LoVo (cell line): ENCODE measurements at regions not wholly inside any gene's neighbourhood (a gene's known extent, or its start where the extent isn't known, plus 50 kb on each side); places are given as distances from the start of the nearest gene placed in this dataset.

ENCODE experiments used
- DNase-seq: peaks from one replicate; pipeline ENCODE4 v3.0.0-alpha.2; 2016; ENCODE audit warnings: low spot score

DNA sequence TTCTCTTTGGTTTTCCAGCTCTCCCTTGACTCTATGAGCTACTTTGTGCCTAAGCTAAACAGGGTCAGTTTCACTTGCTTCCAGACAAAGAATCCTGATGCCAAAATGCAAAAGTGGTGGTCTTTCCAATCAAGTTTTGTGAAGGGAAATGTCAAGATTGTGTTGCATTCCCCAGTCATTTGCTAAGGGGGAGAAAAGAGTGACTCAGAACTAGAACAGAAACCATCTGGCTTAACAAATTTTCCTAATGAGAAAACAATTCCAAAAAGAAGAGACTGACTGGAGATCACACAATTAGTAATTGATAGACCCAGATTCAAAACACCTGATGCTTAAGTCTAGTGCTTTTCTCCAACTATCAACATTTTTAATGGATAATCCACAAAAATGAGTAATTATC is 235.1 kb upstream of the DIO2 start:
- DNase-seq = no peak

DNA sequence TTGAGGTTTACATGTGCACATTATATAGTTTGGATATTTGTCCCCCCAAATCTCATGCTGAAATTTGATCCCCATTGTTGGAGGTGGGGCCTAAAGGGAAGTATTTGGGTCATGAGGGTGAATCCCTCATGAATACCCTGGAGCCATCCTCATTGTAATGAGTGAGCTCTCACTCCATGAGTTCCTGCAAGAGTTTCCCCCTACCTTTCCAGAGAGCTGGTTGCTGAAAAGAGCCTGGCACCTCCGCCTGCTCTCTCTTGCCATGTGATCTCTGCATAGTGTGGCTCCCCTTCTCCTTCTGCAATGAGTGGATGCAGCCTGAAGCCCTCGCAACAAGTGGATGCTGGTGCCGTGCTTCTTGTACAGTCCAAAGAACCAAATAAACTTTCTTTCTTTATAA is 234.3 kb upstream of the DIO2 start:
- no peak for DNase-seq

DNA sequence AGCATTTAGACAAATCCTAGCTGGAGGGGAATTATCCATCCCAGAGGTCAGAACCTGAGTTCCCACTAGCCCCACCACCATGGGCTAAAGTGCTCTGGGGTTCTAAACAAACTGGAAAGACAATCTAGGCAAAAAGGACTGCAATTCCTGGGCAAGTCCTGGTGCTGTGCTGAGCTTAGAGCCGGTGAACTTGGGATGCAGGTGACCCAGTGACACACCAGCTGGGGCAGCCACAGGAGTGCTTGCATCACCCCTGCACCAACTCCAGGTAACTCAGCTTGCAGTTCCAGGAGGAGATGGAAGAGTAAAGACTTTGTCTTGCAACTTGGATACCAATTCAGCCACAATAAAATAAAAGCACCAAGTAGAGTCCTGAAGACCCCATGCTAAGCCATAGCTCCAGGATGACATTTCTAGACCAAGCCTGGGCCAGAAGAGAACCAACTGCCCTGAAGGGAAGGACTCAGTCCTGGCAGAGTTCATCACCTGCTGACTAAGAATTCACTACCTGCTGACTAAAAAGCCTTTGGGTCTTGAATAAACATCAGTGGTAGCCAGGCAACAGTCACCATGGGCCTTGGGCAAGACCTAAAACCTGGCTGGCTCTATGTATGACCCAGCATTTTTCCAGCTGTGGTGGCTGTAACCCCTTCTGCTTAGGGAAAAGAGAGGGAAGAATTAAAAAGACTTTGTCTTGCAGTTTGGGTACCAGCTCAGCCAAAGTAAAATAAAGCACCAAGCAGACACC is 223.4 kb upstream of the DIO2 start:
- DNase-seq = no peak

DNA sequence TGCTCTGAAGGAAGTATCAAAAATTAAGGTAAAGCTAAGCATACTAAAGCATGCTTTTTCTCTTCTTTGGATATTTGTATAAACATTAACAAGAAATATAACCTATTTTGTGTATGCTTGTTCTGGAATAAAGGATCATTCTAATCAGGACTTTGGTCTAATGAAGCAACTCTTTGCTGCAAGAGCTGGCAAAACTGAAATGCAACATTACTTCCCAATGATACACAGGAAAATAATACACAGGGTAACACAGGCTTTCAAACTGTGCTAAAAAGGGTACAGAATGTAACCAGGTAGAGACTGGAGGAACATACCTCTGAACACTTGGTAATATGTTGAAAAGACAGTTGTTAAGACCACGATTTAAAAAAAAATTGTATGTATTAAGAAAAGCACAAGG is 222.5 kb upstream of the DIO2 start:
- no peak for DNase-seq

DNA sequence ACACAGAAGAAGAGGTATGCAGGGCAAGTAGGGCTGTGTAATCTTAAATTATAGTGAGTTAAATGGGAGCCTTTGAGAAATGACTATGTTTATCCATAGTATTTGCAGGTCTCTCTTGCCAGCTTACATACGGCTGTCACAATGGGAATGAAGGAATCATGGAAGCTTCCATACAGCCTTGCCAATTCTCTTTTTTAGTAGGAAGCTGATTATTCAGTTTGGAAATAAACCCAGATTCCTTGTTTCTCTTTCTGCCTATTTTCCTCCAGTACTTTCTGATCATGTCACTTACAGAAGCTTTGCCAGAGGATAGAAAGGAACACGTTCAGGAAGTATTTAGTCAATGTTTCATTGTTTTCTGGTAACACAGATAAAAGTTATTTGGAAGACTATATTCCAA is 217.4 kb upstream of the DIO2 start:
- no peak for DNase-seq

DNA sequence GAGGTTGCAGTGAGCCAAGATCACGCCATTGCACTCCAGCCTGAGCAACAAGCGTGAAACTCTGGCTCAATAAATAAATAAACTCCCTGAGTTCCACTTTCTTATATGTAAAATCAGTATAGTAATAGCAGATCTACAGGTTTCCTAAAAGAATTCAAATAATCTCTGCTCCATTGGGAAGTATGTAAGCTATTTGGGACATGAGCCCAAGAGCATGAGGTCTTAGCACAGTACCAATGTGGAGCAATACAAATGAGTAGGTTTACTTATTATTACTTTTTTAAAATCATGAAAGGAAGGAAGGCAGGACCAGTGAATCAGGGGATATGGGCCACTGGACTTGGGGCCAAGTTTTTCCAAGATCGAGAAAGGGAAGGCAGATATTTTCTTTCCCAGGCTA is 216.9 kb upstream of the DIO2 start:
- no peak for DNase-seq

DNA sequence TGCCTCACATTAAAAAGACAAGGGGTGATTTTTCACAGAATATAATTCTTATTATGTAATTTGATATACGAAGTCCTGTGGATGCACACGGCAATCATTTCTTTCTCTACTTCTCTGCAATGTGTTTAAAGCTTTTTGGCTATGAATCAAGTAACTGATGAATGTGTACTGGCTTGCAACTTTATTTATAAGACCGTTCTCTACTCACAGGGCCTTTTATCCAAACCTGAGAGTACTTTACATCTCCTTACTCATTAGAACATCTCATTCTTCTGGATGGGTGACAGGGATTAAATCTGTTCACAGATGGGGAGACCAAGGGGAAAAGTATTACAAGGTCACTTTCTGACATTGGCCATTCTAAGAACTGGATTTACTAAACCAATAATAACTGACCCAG is 215.8 kb upstream of the DIO2 start:
- no peak for DNase-seq

DNA sequence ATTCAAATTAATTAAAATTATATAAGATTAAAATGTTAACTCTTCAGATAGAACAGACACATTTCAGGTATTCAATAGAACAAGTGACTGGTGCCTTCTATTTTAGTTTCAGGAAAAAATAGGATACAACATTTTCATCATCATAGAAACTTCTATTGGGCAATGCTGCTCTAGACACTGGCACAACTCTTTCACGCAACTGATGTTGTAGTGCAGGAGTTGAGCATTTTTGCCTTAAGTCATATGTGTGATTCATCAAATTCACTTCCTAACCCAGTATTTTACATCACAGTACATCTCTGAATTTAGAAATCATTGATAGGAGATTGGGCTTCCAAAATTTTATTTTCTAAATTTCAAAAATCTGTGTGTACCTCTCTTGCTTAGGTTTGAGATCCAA is 215.4 kb upstream of the DIO2 start:
- no peak for DNase-seq

DNA sequence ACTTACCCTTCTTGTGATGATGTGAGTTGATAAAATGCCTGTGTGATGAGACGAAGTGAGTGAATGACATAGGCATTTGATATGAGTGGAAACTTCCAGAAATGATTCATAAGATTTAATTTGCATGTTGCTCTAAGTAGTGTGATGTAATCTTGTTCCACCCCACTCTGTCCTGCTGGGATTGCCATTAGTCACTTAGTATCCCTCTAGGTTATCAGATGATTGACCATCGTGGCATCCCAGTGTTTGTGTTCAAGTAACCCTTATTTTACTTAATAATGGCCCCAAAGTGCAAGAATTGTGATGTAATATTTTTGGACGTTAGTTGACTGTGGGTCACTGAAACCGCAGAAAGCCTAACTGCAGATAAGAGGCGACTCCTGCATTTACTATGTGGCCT is 214.4 kb upstream of the DIO2 start:
- DNase-seq = peak; percentile 40

DNA sequence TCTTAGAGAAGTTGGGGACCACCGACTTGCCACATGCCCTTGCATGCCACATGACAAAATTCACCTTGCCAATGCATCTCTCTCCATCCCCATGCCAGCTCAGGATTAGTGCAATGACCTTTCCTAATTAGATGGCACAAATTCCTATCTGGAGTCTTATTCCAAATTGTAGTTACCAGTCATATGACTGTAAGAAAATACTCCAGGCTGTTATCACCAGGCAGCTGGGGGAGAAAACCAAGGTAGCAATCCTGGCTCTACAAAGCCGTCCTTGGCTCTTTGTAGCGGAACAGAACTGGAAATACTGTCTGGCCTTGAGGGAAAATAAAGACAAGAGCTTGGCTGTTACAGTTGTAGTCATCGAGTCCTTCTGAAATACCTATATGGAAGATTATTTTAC is 208.5 kb upstream of the DIO2 start:
- no peak for DNase-seq

DNA sequence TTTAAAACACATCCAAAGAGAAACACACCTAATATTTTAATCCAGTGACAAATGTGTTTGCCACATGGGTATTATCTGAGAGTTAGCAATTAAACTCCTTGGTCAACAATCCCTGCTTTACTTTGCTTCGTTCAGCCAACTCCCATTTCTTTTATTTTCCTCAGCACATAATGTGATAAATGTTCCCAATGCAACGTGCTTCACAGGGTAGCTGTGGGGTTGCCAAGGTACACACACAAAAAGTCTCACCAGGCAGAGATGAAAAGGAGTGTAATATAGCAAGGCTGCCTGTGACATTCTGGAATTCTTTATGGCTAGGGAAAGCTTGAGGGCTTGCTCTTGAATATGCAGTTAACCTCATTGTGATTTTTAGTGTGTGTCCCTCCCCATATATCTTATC is 208.0 kb upstream of the DIO2 start:
- no peak for DNase-seq

DNA sequence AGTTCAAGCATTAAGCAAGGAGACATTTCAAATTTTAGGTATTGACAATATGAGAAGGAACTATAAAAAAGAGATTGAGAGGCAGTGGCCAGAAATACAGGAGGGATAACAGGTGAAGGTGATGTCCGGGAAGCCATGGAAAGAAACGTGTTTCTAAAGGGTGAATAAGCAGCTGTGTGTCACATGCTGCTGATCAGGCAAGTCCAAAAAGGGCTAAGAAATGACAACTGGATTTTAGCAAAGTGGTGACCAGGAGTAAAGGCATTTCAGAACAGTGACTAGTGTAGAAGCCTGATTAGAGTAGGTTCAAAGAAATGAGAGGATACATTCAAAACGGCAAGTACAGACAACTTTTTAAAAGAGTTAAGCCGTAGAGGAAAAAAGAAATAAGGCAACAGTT is 204.3 kb upstream of the DIO2 start:
- DNase-seq = no peak

DNA sequence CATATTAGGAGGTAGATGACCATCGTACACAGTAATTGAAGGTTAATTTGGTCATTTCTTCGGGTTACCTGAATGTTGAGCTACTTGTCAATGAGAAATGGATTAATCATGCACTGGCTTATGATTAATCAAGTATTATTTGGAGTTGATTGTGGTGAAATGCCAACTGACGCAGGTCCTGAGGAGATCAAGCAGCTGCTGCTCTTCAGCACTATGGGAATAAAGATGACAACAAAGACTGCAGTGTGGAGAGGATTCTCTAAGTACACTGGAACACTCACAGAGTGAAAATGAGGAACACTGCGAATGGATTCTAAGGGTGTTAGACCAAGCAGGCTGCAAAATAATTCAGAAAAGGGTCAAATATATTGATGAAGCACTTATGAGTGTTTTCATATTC is 202.8 kb upstream of the DIO2 start:
- DNase-seq = no peak

DNA sequence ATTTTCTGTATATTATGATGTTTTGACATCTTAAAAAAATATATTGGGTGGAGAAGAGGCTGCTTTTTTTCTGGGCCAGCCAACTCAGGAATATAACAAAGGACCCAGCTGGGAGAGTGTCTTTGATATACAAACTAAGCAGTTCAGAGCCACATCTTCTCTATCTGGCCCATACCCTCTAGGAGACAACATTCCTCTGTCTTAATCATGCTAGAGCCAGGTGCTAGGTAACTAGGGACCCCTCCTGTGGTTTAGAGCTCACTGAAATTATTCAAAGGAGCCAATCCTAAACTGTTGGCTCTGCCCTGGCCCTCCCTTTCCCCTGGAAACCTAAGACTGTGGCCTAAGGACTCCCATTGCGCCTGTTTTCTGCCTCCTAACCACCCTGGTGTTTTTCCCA is 193.1 kb upstream of the DIO2 start:
- DNase-seq = no peak

DNA sequence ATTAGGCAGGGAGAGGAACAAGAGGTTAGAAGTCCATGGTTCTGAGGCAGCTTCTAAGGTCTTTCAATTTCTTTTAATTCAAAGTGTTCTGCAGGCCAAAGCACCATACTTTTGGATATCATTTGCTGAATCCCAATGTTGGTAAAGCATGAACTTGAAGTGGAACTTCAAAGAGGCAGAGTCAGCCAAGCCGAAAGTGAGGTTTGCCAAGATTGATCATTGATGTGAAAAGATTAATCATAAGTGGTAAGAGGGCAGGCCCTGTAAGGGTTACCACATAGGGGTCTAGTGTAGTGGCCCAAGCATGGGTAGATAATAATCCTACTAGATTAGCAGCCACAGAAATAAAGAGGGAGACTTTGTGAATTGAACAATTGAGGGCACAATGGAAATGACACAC is 191.7 kb upstream of the DIO2 start:
- no peak for DNase-seq

DNA sequence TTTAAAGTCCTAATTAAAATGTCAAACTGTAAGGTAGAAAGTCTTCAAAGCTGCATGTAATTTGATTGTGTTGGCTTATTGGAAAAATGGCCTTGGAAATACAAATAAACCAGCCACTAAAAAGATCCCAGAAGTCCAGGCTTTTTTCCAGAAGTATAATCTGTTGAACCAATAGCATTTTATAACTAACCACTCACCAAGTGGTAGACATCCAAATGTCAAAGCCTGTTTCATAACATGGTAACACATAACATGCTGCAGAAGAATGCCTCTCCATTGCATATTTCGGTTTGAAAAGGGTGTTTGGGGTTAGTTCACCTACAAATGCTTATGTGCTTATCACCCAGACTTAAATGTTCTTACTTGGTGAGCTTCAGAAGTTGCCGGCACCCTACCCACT is 183.7 kb upstream of the DIO2 start:
- no peak for DNase-seq

DNA sequence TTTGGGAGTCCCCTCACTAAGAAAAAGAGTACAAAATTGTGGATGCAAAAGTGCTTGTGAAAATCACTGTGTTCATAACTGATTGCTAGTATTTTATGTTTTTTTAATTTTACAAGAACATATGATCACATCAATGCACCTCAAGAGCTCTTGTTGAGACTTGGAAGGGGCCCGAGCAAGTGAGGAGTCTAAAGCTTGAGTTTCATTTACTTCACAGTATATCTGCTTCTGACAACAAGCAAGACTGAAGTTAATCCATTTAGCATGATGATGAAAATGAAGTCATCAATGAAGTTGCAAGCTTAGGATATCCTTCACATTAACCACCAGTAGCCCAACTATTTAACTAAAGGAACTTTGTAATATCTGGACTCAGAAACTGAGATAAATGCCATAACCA is 182.5 kb upstream of the DIO2 start:
- no peak for DNase-seq

DNA sequence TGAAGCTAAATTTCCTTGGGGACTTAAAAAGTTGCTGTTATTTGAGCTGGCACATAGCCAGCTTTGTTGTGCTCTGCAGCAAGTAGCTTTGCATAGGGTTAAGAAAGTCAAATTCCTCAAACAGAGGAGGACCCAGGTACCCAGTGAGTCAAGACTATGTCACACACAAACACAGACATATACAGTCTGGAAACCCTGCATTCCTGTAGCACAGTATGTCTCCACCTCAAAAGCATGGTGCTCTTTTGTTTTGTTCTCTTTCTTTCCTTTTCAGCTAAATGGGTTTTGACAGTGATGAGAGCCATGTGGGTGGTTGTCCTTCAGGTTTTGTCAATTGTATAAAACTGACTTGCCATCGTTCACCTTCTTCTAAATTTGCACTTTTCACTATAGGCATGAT is 179.6 kb upstream of the DIO2 start:
- DNase-seq = no peak

DNA sequence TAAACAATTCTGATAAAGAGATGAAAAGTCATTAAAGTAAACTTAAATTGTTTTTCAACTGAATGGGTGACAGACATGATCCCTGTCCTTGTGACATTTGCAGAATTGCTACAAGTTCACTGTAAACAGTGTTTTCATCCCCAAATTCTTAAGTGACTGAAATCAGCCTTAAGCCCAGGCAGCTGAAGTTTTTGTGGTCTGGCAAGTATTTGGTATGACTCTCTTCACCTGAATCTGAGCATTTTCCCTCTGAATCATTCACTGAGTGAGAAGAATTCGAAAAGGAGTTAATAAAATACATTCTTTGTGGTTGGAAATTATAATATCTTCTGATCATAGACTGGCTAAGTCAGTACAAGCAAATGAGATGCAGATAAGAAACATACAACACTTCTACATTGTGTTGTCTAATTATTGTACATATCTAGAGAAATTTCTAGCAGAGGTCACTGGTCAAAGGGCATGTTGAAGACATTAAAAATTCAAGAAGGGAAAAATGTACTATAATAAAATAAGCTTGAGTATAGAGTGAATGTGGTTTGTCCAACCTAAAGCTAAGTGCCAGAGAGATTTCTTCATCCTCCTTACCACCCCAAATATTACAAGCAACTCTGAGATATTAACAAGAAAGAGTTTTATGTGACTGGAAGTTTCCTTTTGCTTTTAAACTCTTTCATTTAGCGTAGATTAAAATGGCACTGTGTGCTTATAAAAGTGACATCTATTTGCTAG is 177.8 kb upstream of the DIO2 start:
- peak; percentile 33 for DNase-seq

DNA sequence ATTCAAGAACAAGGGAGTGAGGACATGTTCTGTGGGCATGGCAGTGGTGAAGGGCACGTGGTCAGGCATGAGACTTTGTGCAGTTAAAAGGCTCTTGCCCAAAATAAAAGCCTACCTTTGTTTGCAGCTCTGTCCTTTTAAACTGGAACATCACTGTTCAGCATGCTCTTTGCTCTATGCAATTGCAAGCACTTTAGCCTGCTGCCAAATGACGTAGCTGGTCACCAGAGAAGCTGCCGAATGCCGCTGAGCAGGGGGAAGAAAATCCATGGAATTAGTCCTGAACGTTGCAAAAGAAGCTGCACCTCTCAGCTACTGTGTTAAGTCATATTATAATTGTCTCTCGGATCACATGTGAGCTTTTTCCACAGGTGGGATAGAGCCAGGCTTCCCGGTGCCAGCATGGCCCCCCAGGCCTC is 176.3 kb upstream of the DIO2 start:
- no peak for DNase-seq

DNA sequence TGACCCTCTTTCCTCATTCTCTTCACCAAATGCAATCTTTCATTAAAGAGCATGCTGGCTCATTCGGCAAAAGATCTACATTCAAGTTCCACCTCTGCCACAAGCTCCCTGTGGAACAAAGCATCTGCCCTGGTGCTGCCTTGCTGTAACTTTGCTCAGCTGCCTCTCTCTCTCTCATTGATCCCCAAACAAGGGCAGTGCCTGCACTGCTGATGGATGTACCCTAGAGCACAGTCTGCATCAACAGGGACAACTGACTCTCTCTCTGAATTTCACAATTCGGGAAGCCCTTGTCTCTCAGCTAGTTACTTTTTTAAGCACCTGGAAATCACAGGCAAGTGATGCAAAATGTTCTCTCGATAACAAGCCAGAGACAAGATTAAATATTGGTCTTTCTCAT is 174.0 kb upstream of the DIO2 start:
- no peak for DNase-seq

DNA sequence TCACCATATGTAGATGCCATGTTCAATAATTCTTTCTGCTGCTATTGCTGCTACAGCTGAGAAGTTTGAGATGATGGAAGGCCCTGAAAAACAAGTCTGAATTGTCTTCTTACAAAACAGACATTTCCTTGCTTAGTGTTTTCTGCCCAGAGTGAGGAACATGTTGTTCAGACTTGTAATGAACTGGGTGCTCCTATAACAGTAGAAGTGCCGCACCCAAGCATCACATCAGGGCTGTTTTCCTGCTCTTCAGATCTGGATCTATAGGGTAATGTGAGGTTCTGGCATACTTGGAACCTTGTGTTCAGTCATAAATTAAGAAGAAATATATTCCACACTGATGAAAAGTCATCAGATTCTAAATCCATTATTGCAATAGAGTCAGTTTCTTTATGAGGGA is 171.9 kb upstream of the DIO2 start:
- DNase-seq = no peak

DNA sequence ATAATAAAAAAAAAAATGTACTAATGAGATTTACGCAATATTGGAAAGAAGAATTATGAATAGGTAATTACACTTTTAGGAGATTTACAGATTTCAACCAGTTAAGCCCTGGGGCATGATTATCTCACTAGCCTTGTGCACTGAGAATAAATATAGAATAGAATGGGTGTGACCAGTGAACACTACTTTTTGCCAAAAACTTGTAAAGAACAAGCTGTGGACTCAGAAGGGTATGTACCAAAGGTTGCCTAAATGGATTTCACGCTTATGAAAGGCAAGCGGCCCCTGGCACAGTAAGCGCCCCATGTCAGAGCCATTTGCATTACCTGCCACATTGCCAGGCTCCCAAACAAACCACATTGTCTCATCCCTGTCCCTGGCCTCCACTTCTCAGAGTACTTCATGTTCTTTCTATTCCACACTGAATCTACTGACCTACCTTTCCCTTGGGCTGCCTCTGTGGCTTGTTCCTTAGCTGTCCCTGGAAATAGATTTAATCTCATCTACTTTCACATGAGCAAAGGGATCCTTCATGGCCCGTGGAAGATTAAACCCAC is 170.6 kb upstream of the DIO2 start:
- DNase-seq = no peak

DNA sequence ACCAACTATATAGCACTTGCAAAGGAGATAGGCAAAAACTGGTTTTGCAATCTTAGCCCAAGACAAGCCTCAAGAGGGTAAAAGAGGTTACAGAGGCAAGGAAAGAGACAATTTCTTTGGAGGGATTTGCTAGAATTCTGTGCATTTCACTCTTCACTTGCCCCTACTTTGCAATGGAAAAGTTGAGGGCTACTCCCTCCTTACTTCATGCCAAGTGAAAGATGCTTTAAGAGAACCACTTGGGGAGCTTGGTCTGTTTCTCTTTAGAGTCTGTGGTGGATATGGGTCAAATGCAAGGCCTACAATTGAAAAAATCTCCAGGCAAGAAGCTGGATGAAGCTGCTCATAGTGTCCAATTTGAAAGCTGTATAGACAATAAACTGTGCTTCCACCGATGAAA is 167.7 kb upstream of the DIO2 start:
- no peak for DNase-seq
